Right ventricle myocardium superior (tissue), 1 donor: ENCODE measurements at regions not wholly inside any gene's neighbourhood (a gene's known extent, or its start where the extent isn't known, plus 50 kb on each side); places are given as distances from the start of the nearest gene placed in this dataset.
"Not testable (repeated sequence)": the region's sequence is repeated elsewhere in the genome, so short reads cannot be mapped to it uniquely, and the experiment has no call there.

Experiments
- ATAC-seq: fragments of 200-7000 bp; cut with Tn5 transposase; one replicate; pipeline ENCODE4 v1.9.1; 2020; ENCODE audit warnings: mild to moderate bottlenecking; ENCODE audit not compliant: poor library complexity
- DNase-seq: peaks from one replicate; pipeline ENCODE4 v3.0.0-alpha.2; 2020
- intact Hi-C: fragments of 100-400 bp; cut with DNase I; formaldehyde crosslinking; loops from one replicate; pipeline ENCODE4 v1.11.2; 2022
- donor health status: DM: no; HTN: yes; CAD: no; lungs with severe emphysema.

DNA sequence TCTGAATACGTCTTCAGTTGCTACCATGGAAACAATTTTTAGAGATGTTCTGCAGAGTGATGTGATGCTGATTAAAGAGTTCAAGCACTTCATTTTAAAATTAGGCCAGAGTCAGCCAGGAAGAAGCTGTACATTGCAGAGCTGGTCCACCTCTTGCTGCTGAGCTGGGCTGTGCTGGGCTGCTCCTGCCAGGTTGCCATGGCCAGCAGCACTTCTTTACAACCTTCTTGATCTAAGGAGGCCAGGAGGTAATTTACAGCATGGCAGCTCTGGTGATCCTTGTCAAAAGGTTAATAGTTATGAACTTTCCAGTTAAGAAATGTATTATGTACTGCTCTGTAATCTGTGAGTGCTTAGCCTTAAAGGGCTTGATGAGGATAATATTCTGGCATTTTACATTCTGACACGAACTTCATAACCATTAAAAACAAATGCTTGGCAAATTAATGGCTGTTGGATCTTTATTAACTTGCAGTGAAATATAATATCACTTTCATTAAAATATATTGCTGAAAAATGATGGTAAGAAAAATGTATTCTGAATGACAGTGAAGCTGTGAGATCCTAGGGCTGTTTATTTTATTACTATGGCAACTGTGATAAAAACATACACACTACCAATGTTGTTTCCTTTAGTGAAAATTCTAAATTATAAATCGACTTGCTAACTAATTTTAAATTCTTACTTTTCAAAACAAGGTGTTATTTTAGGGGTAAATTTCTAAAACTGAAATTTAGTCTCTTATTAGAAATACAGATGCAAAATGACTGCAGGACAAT is 259.7 kb downstream of the RFPL4B start:
- intact Hi-C loops: no loop called here
- ATAC-seq (no peak), DNase-seq (no peak)

DNA sequence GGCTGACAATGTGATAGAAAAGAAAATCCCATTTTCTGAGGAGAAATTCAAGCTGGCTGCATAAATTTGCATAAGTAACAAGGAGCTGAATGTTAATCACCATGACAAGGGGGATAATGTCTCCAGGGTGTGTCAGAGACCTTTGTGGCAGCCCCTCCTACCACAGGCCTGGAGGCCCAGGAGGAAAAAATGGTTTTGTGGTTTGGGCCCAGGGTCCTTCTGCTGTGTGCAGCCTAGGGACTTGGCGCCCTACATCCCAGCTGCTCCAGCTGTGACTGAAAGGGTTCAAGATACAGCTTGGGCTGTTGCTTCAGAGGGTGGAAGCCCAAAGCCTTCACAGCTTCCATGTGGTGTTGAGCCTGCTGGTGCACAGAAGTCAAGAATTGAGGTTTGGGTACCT is 261.8 kb downstream of the RFPL4B start:
- ATAC-seq, intact Hi-C loops, DNase-seq: not testable (repeated sequence)

DNA sequence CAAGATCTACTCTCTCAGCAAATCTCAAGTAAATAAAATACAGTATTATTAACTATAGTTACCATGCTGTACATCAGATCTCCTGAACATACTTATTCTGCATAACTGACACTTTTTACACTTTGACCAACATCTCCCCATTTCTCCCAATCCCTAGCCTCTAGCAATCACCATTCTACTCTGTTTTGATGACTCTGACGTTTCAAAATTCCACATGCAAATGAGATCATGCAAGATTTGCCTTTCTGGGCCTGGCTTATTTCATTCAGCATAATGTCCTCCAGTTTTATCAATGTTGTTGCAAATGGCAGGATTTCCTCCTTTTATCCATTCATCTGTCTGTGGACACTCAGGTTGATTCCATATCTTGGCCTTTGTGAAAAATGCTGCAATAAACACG is 266.3 kb downstream of the RFPL4B start:
- ATAC-seq (no peak), DNase-seq (no peak)
- intact Hi-C loops: no loop called here

DNA sequence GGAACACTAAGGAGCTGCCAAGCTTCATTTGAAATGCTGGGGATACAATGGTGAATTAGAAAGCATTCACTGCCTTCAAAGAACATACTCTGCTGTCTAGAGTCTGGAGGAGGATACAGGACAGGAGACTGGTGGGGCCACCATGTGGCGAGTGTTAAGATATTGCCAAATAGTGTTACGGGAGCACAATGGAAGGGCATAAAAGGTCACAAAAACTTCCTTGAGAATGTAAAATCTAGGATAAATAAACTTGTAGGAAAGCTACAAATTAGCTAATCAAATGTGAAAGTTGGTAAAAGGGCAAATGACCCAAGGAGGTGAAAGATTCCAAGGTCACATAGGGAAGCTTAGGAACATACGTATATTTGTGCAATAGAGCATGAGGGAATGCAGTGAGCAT is 271.7 kb downstream of the RFPL4B start:
- ATAC-seq (no peak), DNase-seq (no peak)
- intact Hi-C loops: no loop called here

DNA sequence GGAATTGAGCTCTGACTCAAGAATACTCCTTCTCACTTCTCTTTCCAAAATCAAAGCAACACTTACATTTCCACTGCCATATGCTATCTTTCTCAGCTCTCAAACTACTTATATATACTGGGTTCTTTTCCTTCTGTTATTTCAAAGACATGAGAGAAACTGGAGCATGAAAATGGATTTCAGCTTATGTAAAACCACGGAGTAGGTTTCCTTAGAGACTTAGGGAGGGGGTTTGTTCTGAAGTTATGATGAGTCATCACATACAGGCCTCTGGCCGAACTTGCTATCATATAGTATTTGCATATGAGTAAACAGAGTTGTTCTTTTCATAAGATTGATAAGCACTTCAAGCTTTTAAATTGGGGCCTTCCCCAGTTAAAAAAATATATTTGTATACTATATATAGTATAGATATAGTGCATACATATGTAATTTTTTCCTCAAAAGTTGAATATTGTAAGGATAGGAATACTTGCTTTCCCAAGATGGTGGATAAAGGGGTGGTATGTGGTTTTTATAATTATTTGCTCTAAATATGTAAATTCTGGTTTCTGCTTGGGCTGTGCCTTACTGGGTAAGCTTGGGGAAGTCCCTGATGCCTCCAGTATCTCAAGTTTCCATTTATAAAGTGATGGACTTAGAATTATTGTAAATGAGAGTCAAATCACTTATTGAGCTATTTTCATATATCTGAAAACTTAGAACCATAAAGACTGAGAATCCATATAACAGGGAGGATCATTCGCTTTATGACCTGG is 273.9 kb downstream of the RFPL4B start:
- DNase-seq (no peak), ATAC-seq (no peak)
- intact Hi-C loops: no loop called here

DNA sequence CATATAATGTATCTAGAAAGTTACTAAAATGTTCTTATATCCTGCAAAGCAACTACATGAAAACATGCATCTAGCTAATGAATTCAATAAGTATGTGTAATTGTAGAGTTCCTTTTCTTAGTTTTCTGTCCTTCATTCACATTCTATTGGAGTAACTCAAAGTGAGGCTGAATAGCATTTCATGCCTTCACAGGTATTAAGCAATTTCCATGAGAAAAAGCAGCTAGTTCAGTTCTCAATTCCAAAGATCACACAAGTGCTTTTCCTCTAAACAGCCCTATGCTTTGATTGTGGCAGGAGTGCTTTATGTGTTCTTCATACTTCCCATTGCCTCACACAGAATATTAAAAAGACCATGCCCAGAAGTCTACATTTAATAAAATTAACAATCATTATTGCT is 274.9 kb downstream of the RFPL4B start:
- intact Hi-C loops: no loop called here
- no peak for ATAC-seq
- DNase-seq: no peak

DNA sequence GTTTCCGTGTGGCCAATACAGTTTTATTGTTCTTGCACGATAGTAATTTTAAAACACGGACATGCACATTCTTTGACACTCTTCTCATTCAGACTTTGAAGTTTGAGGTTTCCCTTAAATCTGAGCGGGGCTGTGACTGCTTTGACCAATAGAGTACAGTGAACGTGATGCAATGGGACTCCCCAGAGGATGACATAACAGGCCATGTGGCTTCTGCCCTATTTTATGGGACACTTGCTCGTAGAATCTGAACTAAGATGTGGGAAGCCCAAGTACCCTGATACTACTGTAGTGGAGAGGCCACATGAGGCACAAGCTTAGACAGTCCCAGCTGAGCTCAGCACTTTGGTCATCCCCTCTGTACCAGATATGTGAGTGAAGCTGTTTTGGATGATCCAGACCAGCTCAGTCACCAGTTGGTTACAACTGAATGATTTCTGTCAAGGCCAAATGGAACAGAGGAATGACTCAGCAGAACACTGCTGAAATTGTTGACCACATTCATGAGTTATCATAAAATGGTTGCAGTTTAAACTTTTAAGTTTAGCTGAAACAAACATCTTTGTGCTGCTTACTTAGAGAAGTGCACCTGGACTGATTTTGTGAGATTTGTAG is 279.4 kb downstream of the RFPL4B start:
- ATAC-seq: no peak
- no peak for DNase-seq
- intact Hi-C loops: no loop called here

DNA sequence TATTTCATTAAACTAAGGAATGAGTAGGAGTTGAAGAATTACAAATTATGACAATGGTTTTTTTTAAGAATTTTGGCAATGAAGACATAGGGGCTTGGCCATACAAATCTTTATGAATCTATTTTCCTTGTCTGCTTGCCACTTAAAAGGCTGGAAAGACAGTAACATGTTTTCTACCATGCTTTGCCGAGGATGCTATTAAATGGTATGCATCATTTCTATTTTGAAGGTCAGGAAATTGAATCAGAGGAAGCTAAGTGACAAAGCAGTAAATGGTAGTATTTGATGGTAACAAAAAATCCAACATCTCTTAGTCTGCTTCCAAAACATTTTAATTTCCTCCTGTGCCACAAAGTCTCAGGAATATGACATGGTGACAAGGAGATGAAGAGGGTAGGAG is 287.2 kb downstream of the RFPL4B start:
- no peak for ATAC-seq
- intact Hi-C loops: no loop called here
- no peak for DNase-seq

DNA sequence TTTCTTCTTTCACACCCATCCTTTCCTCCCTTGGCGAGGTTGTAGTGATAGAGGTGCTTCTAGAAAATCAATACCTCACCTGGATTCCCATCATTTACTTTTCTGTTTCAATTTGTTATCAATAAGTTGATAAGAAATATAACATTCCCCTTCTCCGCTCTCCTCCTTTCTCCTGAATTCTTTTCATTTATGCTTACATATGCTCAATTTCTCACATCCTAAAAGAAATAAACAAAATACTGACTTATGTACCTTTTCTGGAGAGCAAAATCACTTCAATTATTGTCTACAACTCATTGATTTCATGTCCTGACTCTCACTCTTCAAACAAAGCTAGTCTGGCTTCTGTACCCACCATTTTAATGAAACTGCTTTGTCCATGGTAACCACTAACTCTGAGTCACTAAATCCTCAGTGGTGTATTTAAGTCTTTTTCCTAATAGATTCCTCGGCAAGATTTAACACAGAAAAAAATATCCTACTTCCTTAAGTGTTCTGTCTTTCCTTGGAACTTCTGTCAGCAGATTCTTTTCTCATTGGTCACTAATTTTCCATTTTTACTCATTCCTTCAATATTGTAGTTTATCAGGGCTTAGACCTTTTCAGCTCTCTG is 289.6 kb downstream of the RFPL4B start:
- ATAC-seq (no peak), DNase-seq (no peak)
- intact Hi-C loops: no loop called here

DNA sequence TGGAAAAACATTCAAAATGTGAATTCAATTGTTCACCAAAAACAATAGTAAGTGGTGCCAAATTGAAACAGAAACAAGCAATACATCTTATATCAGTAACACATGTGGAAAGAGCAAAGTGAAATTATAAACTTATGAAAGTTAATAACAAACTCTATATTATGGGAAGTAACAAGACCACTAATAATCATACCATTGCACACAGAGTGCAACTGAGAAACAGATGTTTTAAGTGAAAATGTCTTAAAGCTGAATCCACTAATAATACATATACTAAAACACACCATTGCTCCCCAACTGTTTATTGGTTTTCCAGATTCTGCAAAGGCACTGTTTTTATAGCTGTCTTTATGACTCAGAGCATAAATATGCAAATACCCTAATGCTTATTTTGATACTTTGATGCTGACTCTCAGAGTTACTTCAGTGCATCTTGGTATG is 292.3 kb downstream of the RFPL4B start:
- no peak for DNase-seq
- intact Hi-C loops: no loop called here
- no peak for ATAC-seq

DNA sequence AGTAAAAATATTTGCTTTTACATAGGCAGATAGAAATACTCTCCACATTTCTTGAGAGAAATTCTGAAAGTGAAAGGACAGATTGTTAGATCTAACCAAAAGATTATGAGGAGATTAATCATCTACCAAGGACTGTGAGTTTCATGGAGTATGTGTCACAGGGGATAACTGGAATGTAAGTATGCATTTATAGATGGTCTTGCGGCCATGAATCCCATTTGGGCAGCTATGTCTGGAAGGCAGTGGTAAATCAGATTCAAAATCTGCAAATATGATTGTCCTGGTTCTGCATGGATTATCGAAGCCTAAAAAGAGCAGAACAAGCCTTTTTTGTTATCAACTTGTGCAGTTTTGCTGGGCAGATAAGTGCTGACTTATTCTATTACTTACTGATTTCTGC is 293.8 kb downstream of the RFPL4B start:
- DNase-seq (no peak), ATAC-seq (no peak)
- intact Hi-C loops: no loop called here

DNA sequence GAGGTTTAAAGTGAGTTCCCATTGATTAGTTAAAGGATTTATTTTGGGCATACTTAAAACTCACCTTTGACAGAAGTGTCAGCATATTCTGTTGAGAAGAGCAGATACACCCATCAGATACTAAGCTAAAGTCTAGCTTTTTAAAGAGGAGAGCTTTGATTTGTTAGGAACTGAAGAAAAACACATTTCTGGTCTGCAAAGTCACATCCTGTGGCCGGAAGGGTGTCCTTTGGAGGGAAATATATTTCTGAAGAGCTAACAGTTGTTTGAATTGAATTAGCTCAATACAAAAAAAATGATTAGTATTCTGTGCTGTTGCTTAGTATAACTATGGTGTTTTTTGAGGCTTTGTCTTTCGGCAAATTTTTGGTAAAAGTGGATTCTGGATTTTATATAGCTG is 302.7 kb downstream of the RFPL4B start:
- DNase-seq (no peak), ATAC-seq (no peak)
- intact Hi-C loops: no loop called here

DNA sequence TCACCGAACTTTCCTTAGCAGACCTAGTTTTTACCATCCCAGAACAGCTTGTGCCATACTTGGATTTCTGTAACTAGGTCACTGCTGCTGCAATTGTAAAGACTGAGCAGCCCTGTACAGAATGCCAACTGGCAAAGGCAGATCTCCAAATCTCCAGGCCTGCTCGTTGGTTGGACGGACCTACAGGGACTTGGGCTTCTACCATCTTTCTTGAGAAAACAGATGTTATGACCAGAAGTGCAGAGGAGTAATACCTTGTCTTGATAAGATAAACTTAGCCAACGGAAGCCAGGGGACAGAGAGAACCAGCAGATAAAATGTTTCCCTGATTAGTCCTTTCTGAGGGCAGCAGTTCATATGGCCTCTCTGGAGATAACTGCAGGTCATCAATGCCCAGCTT is 304.1 kb downstream of the RFPL4B start:
- DNase-seq (no peak), ATAC-seq (no peak)
- intact Hi-C loops: no loop called here

DNA sequence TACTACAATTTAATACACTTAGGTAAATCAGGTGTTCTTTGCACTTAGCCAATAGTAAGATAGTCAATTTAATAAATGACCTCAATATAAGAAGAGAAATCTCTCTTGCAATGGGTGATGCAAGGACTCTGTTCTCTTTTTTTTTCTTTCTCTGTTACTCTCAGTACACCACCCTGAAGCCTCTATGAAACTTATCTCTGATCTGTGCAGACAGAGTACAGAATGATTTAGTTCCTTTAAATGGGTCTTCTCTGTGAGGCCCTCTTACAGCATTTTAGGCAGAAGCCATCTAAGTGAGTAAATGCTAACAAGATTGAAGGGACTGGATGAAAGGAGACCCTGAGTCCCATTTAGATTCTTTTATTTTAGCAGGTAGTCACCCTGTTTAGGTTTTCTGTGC is 312.8 kb downstream of the RFPL4B start:
- ATAC-seq: no peak
- intact Hi-C loops: no loop called here
- no peak for DNase-seq

DNA sequence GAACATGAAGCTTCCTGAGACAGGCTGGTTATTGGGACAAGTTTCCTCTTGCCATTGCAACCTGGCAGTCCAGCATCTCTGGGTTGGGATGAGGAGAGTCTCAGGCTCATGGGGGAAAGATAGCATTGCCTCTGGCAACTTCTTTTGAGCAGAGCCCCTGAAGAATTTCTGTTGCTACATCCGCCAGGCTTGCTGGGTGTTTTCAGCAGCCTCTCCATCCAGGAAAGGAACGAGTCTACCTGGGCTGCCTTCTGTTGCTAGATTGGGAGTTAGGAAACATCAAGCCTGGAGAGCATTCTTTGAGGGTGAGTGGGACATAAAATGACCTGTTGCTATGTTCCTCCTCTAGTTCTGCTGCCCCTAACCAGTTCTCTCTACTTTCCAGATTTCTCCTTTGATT is 313.5 kb downstream of the RFPL4B start:
- ATAC-seq (no peak), DNase-seq (no peak)
- intact Hi-C loops: no loop called here

DNA sequence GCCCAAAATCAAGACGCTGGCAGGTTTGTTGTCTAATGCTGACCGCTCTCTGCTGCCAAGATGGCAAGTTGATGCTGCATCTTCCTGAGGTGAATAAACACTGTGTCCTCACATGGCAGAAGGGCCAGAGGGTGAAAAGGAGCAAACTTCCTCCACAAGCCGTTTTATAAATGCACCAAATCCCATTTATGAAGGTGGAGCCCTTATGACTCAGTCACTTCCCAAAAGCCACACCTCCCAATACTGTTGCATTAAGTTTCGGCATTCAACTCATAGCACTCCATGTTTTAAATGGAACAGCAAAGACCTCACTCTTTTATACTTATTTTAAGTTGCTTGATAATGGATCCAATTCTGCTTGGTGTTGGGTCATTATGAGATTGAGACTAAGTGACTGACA is 316.6 kb downstream of the RFPL4B start:
- intact Hi-C loops: no loop called here
- DNase-seq (no peak), ATAC-seq (no peak)

DNA sequence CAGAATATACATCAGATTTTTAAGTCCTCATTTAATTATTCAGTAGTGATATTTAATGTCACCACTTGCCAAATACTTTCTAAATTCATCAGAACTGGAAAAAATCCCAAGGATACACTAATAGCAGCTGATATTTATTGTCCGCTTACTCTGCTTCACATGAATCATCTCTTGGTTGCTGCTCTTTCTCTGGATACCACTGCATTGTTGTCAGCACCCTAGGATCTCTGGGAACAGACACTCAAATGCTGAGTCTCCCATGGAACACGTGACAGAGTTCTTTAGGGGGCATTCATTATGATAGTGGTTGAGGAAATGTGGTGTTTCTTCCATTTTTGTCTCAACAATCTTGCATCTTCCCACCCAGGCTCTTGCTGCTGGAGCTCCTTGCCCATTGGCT is 318.0 kb downstream of the RFPL4B start:
- DNase-seq: no peak
- intact Hi-C loops: no loop called here
- ATAC-seq: no peak

DNA sequence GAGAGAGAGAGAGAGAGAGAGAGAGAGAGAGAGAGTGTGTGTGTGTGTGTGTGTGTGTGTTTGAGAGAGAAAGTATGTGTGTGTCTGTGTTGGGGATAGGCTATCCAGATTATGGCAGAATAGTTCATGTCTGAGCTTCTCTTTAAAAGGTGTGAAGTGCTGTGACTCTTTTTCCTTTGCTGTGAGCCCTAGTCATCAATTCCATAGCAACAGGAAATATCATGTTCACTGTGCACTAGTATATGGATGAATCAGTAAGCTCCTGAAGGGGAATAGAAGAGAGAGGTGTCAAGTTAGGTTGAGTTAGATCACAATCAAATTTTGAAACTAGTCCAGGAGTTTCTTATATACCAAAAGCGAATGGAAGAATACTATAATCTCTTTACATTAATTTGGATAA is 318.7 kb downstream of the RFPL4B start:
- ATAC-seq: no peak
- DNase-seq: no peak
- intact Hi-C loops: no loop called here

DNA sequence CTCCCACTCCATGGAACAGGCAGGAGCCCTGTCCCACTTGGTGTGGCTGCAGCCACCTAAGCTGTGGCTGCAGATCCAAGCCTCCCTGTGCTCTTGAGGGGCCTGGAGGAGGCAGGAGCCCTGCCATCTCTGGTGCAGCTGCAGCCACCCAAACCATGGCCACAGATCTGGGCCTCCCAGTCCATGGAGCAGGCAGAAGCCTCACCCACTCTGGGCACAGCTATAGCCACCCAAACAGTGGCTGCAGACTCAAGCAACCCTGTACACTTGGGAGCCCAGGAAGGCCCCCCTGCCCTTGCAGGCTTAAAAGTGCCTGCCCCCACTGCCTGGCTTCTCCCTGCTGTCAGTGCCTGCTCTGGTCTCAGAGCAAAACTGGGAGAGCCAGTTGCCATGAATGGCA is 320.3 kb downstream of the RFPL4B start:
- no peak for ATAC-seq

DNA sequence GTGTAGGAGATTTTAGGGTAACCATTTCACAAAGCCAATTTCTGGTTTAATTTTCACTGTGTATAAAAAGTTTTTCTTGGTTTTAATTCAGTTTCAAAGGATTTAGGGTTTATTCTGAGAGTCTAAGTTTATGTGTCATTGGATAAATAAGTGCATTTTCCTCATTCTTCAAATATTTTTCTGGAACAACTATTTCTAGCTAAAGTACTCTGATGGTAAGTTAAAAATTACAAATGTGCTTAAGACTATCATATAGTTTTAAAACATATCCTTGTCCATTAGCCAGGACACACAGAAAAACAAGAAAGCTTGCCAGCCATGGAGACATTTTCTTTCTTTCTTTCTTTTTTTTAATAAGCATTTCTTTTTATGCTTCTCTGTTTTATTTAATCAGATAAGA is 333.0 kb downstream of the RFPL4B start:
- intact Hi-C loops: no loop called here
- ATAC-seq (no peak), DNase-seq (no peak)

More for the DNA sequence above, 320.3 kb downstream of the RFPL4B start:
- intact Hi-C loops: no loop called here
- no peak for DNase-seq
